H1 (cell line): ENCODE measurements at regions not wholly inside any gene's neighbourhood (a gene's known extent, or its start where the extent isn't known, plus 50 kb on each side); places are given as distances from the start of the nearest gene placed in this dataset.

ENCODE experiments used
- CTCF ChIA-PET: fragments of 300-600 bp; sonication (Branson Sonifier 250); formaldehyde crosslinking; loops from one replicate; lab custom pipeline; 2021; ENCODE audit not compliant: partially characterized antibody; lab: Charles Lee
- POLR2A ChIA-PET: fragments of 300-600 bp; sonication (Branson Sonifier 250); formaldehyde crosslinking; loops from one replicate; lab custom pipeline; 2021; ENCODE audit warnings: inconsistent platforms; ENCODE audit not compliant: partially characterized antibody; lab: Charles Lee
- DNase-seq, 2 experiments: peaks; one replicate each; pipeline versions ENCODE4 v3.0.0 to v3.0.0-alpha.2; 2010 to 2022; ENCODE audit warnings: low spot score in 2 of 2, low read depth in 1 of 2, mixed read lengths in 1 of 2
- FAIRE-seq: peaks from 2 replicates; lab custom pipeline; 2011; peaks lifted over from hg19 to GRCh38; lab: Jason Lieb, UNC
- H2AFZ ChIP-seq: 2 replicates; pipeline ENCODE4 v1.8.1; 2012; ENCODE audit warnings: low read length, inconsistent platforms
- H2AK5ac ChIP-seq: 2 replicates; pipeline ENCODE4 v1.6.1; 2013; ENCODE audit warnings: low read depth, low read length
- H2BK120ac ChIP-seq: replicated peaks from 2 replicates; pipeline ENCODE3; 2013; ENCODE audit warnings: low read depth, low read length, inconsistent platforms
- H2BK12ac ChIP-seq: 2 replicates; pipeline ENCODE4 v1.6.1; 2013; ENCODE audit warnings: low read depth, low read length
- H2BK15ac ChIP-seq: 2 replicates; pipeline ENCODE4 v1.6.1; 2013; ENCODE audit warnings: low read length
- H2BK20ac ChIP-seq: 2 replicates; pipeline ENCODE4 v1.6.1; 2013; ENCODE audit warnings: low read length
- H2BK5ac ChIP-seq: 2 replicates; pipeline ENCODE4 v1.6.1; 2013; ENCODE audit warnings: low read depth, low read length
- H3K14ac ChIP-seq: 2 replicates; pipeline ENCODE4 v1.6.1; 2013; ENCODE audit warnings: inconsistent platforms; ENCODE audit not compliant: insufficient read length
- H3K18ac ChIP-seq: 2 replicates; pipeline ENCODE4 v1.6.1; 2013; ENCODE audit warnings: low read length; ENCODE audit errors: extremely low read depth
- H3K23ac ChIP-seq: 2 replicates; pipeline ENCODE4 v1.6.1; 2013; ENCODE audit warnings: inconsistent platforms; ENCODE audit not compliant: insufficient read length
- H3K23me2 ChIP-seq: 2 replicates; pipeline ENCODE4 v1.6.1; 2013; ENCODE audit warnings: low read depth, low read length
- H3K27ac ChIP-seq: 2 replicates; pipeline ENCODE4 v1.6.1; 2011; ENCODE audit warnings: low read depth, low read length, inconsistent platforms
- H3K27me3 ChIP-seq, 4 experiments: replicated peaks in 1 of 4; 1 replicate in 1 of 4; 2 replicates in 3 of 4; pipeline versions ENCODE4 v1.6.1 to v1.8.1; 2011 to 2013; ENCODE audit warnings: low read length in 3 of 4, mild to moderate bottlenecking in 3 of 4, inconsistent platforms in 2 of 4, mixed read lengths in 2 of 4, moderate library complexity in 1 of 4; ENCODE audit not compliant: control insufficient read depth in 3 of 4, insufficient read depth in 3 of 4; ENCODE audit errors: extremely low read depth in 1 of 4
- H3K36me3 ChIP-seq, 4 experiments: 2 replicates each; pipeline versions ENCODE4 v1.6.1 to v1.8.1; 2011 to 2013; ENCODE audit warnings: mild to moderate bottlenecking in 4 of 4, low read length in 3 of 4, moderate library complexity in 2 of 4, control low read depth in 1 of 4, inconsistent platforms in 1 of 4; ENCODE audit not compliant: insufficient read depth in 4 of 4, control insufficient read depth in 2 of 4
- H3K4ac ChIP-seq: replicated peaks from 2 replicates; pipeline ENCODE3; 2013; ENCODE audit warnings: low read length, low read depth, mixed read lengths, inconsistent platforms; ENCODE audit not compliant: insufficient read length
- H3K4me1 ChIP-seq, 4 experiments: replicated peaks in 1 of 4; 1 replicate in 1 of 4; 2 replicates in 3 of 4; pipeline versions ENCODE4 v1.6.1 to v1.8.1; 2011 to 2013; ENCODE audit warnings: low read length in 3 of 4, inconsistent platforms in 2 of 4, mixed read lengths in 1 of 4; ENCODE audit not compliant: insufficient read depth in 4 of 4, control insufficient read depth in 3 of 4
- H3K4me2 ChIP-seq, 2 experiments: 2 replicates each; pipeline versions ENCODE4 v1.6.1 to v1.8.1; 2011 to 2013; ENCODE audit warnings: low read depth in 2 of 2, low read length in 2 of 2, control low read depth in 1 of 2, inconsistent platforms in 1 of 2, mild to moderate bottlenecking in 1 of 2; ENCODE audit not compliant: insufficient read depth in 1 of 2
- H3K4me3 ChIP-seq, 4 experiments: fragments of 200-600, 300-600 bp in 1 of 4; sonication (generic), shearing (Covaris generic), sonication (Bioruptor Twin) in 1 of 4; 2 replicates each; pipeline versions ENCODE4 v1.5.1 to v1.8.1; 2011 to 2016; ENCODE audit warnings: low read length in 4 of 4, low read depth in 3 of 4, control low read depth in 2 of 4, inconsistent platforms in 2 of 4, mild to moderate bottlenecking in 2 of 4, mixed read lengths in 1 of 4, moderate library complexity in 1 of 4; ENCODE audit not compliant: insufficient read depth in 2 of 4; ENCODE audit errors: extremely low read depth in 1 of 4
- H3K56ac ChIP-seq: replicated peaks from 2 replicates; pipeline ENCODE3; 2013; ENCODE audit warnings: low read depth, mild to moderate bottlenecking, mixed read lengths, low read length, inconsistent platforms; ENCODE audit not compliant: insufficient read length
- H3K79me1 ChIP-seq: 2 replicates; pipeline ENCODE4 v1.6.1; 2013; ENCODE audit warnings: low read depth, low read length, control low read depth
- H3K79me2 ChIP-seq, 2 experiments: 2 replicates each; pipeline versions ENCODE4 v1.6.1 to v1.8.1; 2012 to 2013; ENCODE audit warnings: low read length in 2 of 2, mild to moderate bottlenecking in 2 of 2, inconsistent platforms in 1 of 2; ENCODE audit not compliant: insufficient read depth in 2 of 2, control insufficient read depth in 1 of 2
- H3K9ac ChIP-seq, 4 experiments: replicated peaks in 1 of 4; 1 replicate in 1 of 4; 2 replicates in 3 of 4; pipeline versions ENCODE4 v1.6.1 to v1.8.1; 2011 to 2013; ENCODE audit warnings: low read depth in 3 of 4, low read length in 3 of 4, control low read depth in 2 of 4, mild to moderate bottlenecking in 2 of 4, moderate library complexity in 2 of 4, inconsistent platforms in 1 of 4; ENCODE audit errors: extremely low read depth in 1 of 4
- H3K9me3 ChIP-seq, 2 experiments: 2 replicates each; pipeline versions ENCODE4 v1.6.1 to v1.8.1; 2012 to 2013; ENCODE audit warnings: mild to moderate bottlenecking in 2 of 2, moderate library complexity in 2 of 2, control low read depth in 1 of 2, inconsistent platforms in 1 of 2, low read depth in 1 of 2, low read length in 1 of 2, mixed read lengths in 1 of 2; ENCODE audit not compliant: insufficient read depth in 2 of 2
- H4K20me1 ChIP-seq, 2 experiments: replicated peaks in 1 of 2; 2 replicates each; pipeline versions ENCODE3 to v1.8.1; 2011 to 2013; ENCODE audit warnings: inconsistent platforms in 2 of 2, low read length in 2 of 2, mild to moderate bottlenecking in 1 of 2; ENCODE audit not compliant: insufficient read depth in 2 of 2, control insufficient read depth in 1 of 2
- H4K5ac ChIP-seq: 2 replicates; pipeline ENCODE4 v1.6.1; 2013; ENCODE audit warnings: low read length, low read depth, mixed read lengths, inconsistent platforms; ENCODE audit not compliant: insufficient read length
- H4K8ac ChIP-seq: 2 replicates; pipeline ENCODE4 v1.8.0; 2013; ENCODE audit warnings: mild to moderate bottlenecking, moderate library complexity, low read length, inconsistent platforms; ENCODE audit not compliant: insufficient read depth; ENCODE audit errors: extremely low read depth
- H4K91ac ChIP-seq: replicated peaks from 2 replicates; pipeline ENCODE3; 2013; ENCODE audit warnings: low read length, mixed read lengths, inconsistent platforms; ENCODE audit not compliant: insufficient read length
- ASH2L ChIP-seq: fragments of 200-600, 300-600 bp; sonication (generic); IDR thresholded peaks from one replicate; pipeline ENCODE4 v1.7.1; 2017; ENCODE audit warnings: low read length
- BRCA1 ChIP-seq: IDR thresholded peaks from 2 replicates; pipeline ENCODE4 v1.6.1; 2012; ENCODE audit warnings: low read depth, low read length, improper control_type of control experiment
- FOSL1 ChIP-seq: IDR thresholded peaks from 2 replicates; pipeline ENCODE4 v1.6.1; 2011; ENCODE audit warnings: mild to moderate bottlenecking, low read depth, low read length, moderate library complexity; ENCODE audit not compliant: insufficient read depth
- JUN ChIP-seq: IDR thresholded peaks from 2 replicates; pipeline ENCODE4 v1.6.1; 2011; ENCODE audit warnings: low read depth, mild to moderate bottlenecking, improper control_type of control experiment, low read length
- KDM5A ChIP-seq: fragments of 200-600 bp; IDR thresholded peaks from 2 replicates; pipeline ENCODE4 v1.7.1; 2012; ENCODE audit warnings: mild to moderate bottlenecking, low read length, inconsistent platforms, mixed read lengths
- NANOG ChIP-seq: IDR thresholded peaks from 2 replicates; pipeline ENCODE4 v1.6.1; 2011; ENCODE audit warnings: low read length, low read depth, mild to moderate bottlenecking, inconsistent platforms; ENCODE audit not compliant: insufficient read depth, poor library complexity, severe bottlenecking
- SIN3A ChIP-seq, 2 experiments: IDR thresholded peaks in 1 of 2; conservative IDR thresholded peaks in 1 of 2; 2 replicates each; pipeline ENCODE4 v1.6.1; 2011 to 2012; ENCODE audit warnings: low read length in 2 of 2, improper control_type of control experiment in 1 of 2, low read depth in 1 of 2, mild to moderate bottlenecking in 1 of 2
- TBP ChIP-seq: IDR thresholded peaks from 2 replicates; pipeline ENCODE4 v1.6.1; 2011; ENCODE audit warnings: low read depth, low read length, improper control_type of control experiment
- WGBS, 2 experiments: shearing (Covaris generic) in 1 of 2; methylation state at CpG; one replicate each; pipeline versions ENCODE4 v1.1.6 to v1.1.7; 2013 to 2015; ENCODE audit warnings: low lambda C conversion rate in 2 of 2, mixed read lengths in 2 of 2, inconsistent platforms in 1 of 2, low coverage in 1 of 2, missing lambda C conversion rate in 1 of 2; ENCODE audit not compliant: insufficient replicate concordance in 2 of 2, insufficient coverage in 1 of 2, insufficient read length in 1 of 2; ENCODE audit errors: extremely low coverage in 1 of 2, missing lambda C conversion rate in 1 of 2; 5-methylcytosine and 5-hydroxymethylcytosine counted together
- TF ChIP-seq, protein P1 (sequence below): IDR thresholded peaks from 2 replicates; pipeline ENCODE4 v1.6.1; 2012; ENCODE audit warnings: inconsistent platforms
- TF ChIP-seq, protein P2 (sequence below), 3 experiments: IDR thresholded peaks; 1 replicate in 2 of 3; 2 replicates in 1 of 3; pipeline versions ENCODE4 v1.5.1 to v1.6.1; 2011; ENCODE audit warnings: low read length in 3 of 3, mild to moderate bottlenecking in 3 of 3, inconsistent platforms in 2 of 3, low read depth in 1 of 3, moderate library complexity in 1 of 3; ENCODE audit not compliant: insufficient read depth in 1 of 3; ENCODE audit errors: control extremely low read depth in 1 of 3

- H2AFZ ChIP-seq, result no peak overlapping the region
- FAIRE-seq (peak; percentile 39), DNase-seq (no peak)
- no peak overlapping the region for H3K4me2 ChIP-seq
- no peak overlapping the region for H2BK20ac ChIP-seq
- H4K91ac ChIP-seq, result no peak overlapping the region
- ChIA-PET CTCF (interaction anchor here (1.6 kb wide), 1 partner anchor 15 kb away, joined by 6 read pairs; no protein-coding TSS in a partner anchor), POLR2A (no interaction called here)
- no peak overlapping the region for H2BK12ac ChIP-seq
- H3K79me2 ChIP-seq, result no peaks in the 10 kb centered on the region
- no peak overlapping the region for H2BK5ac ChIP-seq
- no peak overlapping the region for H3K27ac ChIP-seq
- H3K56ac ChIP-seq, result no peak overlapping the region
- no peak overlapping the region for H3K14ac ChIP-seq
- H3K23ac ChIP-seq, result no peak overlapping the region
- H3K9me3 ChIP-seq, result no peaks in the 10 kb centered on the region; a peak in 1 of 4 replicates
- no peaks in the 10 kb centered on the region for H4K20me1 ChIP-seq
- no peak overlapping the region for H3K9ac ChIP-seq
- H4K8ac ChIP-seq, result no peak overlapping the region
- 91% methylated on average over 4 of the region's 4 CpGs; no CpG with 5 or more reads in 1 of the 2 experiments for WGBS, 2 experiments
- H3K4ac ChIP-seq, result no peak overlapping the region
- no peak overlapping the region for H3K4me3 ChIP-seq
- peaks cover 0 to 3% (median 0%) of the 10 kb centered on the region in 4 experiments; a peak in 1 of 7 replicates for H3K4me1 ChIP-seq
- no peak overlapping the region for H2AK5ac ChIP-seq
- H3K27me3 ChIP-seq, result no peaks in the 10 kb centered on the region
- no peak overlapping the region for H3K18ac ChIP-seq
- no peaks in the 10 kb centered on the region for H3K36me3 ChIP-seq
- no peak overlapping the region for H2BK120ac ChIP-seq
- H4K5ac ChIP-seq, result no peak overlapping the region
- H3K23me2 ChIP-seq, result no peaks in the 10 kb centered on the region
- H2BK15ac ChIP-seq, result no peak overlapping the region
- no peaks in the 10 kb centered on the region for H3K79me1 ChIP-seq
- no peak for TF ChIP-seq SIN3A (conservative IDR thresholded peaks at IDR 0.05 in 1 of 2, IDR thresholded peaks at IDR 0.05 in 1 of 2; ENCODE audit: low read depth in 1 of 2, low read length in 2 of 2)
- TF ChIP-seq, protein P1, sequence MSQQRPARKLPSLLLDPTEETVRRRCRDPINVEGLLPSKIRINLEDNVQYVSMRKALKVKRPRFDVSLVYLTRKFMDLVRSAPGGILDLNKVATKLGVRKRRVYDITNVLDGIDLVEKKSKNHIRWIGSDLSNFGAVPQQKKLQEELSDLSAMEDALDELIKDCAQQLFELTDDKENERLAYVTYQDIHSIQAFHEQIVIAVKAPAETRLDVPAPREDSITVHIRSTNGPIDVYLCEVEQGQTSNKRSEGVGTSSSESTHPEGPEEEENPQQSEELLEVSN, result no peak
- TF ChIP-seq KDM5A, result no peak
- TF ChIP-seq TBP, result no peak
- TF ChIP-seq, protein P2, sequence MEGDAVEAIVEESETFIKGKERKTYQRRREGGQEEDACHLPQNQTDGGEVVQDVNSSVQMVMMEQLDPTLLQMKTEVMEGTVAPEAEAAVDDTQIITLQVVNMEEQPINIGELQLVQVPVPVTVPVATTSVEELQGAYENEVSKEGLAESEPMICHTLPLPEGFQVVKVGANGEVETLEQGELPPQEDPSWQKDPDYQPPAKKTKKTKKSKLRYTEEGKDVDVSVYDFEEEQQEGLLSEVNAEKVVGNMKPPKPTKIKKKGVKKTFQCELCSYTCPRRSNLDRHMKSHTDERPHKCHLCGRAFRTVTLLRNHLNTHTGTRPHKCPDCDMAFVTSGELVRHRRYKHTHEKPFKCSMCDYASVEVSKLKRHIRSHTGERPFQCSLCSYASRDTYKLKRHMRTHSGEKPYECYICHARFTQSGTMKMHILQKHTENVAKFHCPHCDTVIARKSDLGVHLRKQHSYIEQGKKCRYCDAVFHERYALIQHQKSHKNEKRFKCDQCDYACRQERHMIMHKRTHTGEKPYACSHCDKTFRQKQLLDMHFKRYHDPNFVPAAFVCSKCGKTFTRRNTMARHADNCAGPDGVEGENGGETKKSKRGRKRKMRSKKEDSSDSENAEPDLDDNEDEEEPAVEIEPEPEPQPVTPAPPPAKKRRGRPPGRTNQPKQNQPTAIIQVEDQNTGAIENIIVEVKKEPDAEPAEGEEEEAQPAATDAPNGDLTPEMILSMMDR (IDR thresholded peaks at IDR 0.05; ENCODE audit: control extremely low read depth in 1 of 3, insufficient read depth in 1 of 3, low read depth in 1 of 3, low read length in 3 of 3), result no peak
- TF ChIP-seq FOSL1, result no peak
- TF ChIP-seq BRCA1, result no peak
- no peak for TF ChIP-seq NANOG
- TF ChIP-seq ASH2L, result no peak
- no peak for TF ChIP-seq JUN
Observed at GRCh38 chr3:144496141-144496835, 524.7 kb downstream of the DIPK2A start.
